PC-3 (cell line): ENCODE measurements at regions not wholly inside any gene's neighbourhood (a gene's known extent, or its start where the extent isn't known, plus 50 kb on each side); places are given as distances from the start of the nearest gene placed in this dataset.

Source experiments
- ATAC-seq: fragments of 200-7000 bp; cut with Tn5 transposase; 2 replicates; pipeline ENCODE4 v1.9.1; 2020; ENCODE audit warnings: mild to moderate bottlenecking, moderate library complexity
- BruUV-seq: library from RNA; stranded (reverse); fragments of 400-500 nt; replicated peaks from 2 replicates; lab custom pipeline; 2021; lab: Mats Ljungman, UMichigan
- CTCF ChIA-PET: fragments of 300-600 bp; sonication (Branson Sonifier 250); formaldehyde crosslinking; loops from one replicate; lab custom pipeline; 2022; ENCODE audit warnings: antibody characterized with exemption; lab: Charles Lee
- POLR2A ChIA-PET: fragments of 300-600 bp; sonication (Branson Sonifier 250); formaldehyde crosslinking; loops from one replicate; lab custom pipeline; 2022; ENCODE audit warnings: antibody characterized with exemption; ENCODE audit not compliant: unreplicated experiment; lab: Charles Lee
- DNase-seq: peaks from one replicate; pipeline ENCODE4 v3.0.0-alpha.2; 2015
- H2AFZ ChIP-seq: fragments of 300-600 bp; sonication (generic); 2 replicates; pipeline ENCODE4 v1.6.0; 2016; ENCODE audit warnings: antibody characterized with exemption, low read length
- H3F3A ChIP-seq: fragments of 300-600 bp; sonication (generic); one replicate; pipeline ENCODE4 v1.6.0; 2017; ENCODE audit warnings: antibody characterized with exemption, low read length, control low read depth, mild to moderate bottlenecking; ENCODE audit not compliant: unreplicated experiment
- H3K27ac ChIP-seq: fragments of 300-600 bp; sonication (generic); 2 replicates; pipeline ENCODE4 v1.5.1; 2016; ENCODE audit warnings: mild to moderate bottlenecking, low read length
- H3K27me3 ChIP-seq: fragments of 300-600 bp; sonication (generic); 2 replicates; pipeline ENCODE4 v1.6.1; 2016; ENCODE audit warnings: low read length, mixed read lengths
- H3K36me3 ChIP-seq: fragments of 300-600 bp; sonication (generic); 2 replicates; pipeline ENCODE4 v1.6.1; 2016; ENCODE audit warnings: low read depth, mixed run types, low read length, mixed read lengths
- H3K4me1 ChIP-seq: fragments of 300-600 bp; sonication (generic); 2 replicates; pipeline ENCODE4 v1.5.1; 2016; ENCODE audit warnings: low read length; ENCODE audit not compliant: insufficient read depth
- H3K4me2 ChIP-seq: fragments of 300-600 bp; sonication (generic); 2 replicates; pipeline ENCODE4 v1.6.0; 2016; ENCODE audit warnings: low read length
- H3K4me3 ChIP-seq: fragments of 300-600 bp; sonication (generic); 2 replicates; pipeline ENCODE4 v1.5.1; 2016; ENCODE audit warnings: mild to moderate bottlenecking, low read length, mixed read lengths
- H3K79me2 ChIP-seq: fragments of 300-600 bp; sonication (generic); 2 replicates; pipeline ENCODE4 v1.6.1; 2017; ENCODE audit warnings: low read length, mixed read lengths
- H3K9ac ChIP-seq: fragments of 300-600 bp; sonication (generic); 2 replicates; pipeline ENCODE4 v1.6.0; 2016; ENCODE audit warnings: mild to moderate bottlenecking, low read length
- H3K9me2 ChIP-seq: fragments of 300-600 bp; sonication (generic); replicated peaks from 2 replicates; pipeline ENCODE4 v1.6.1; 2016; ENCODE audit warnings: mixed run types, low read length, mixed read lengths
- H3K9me3 ChIP-seq: fragments of 300-600 bp; sonication (generic); 2 replicates; pipeline ENCODE4 v1.6.1; 2016; ENCODE audit warnings: low read length, mixed read lengths
- H4K20me1 ChIP-seq: fragments of 300-600 bp; sonication (generic); 2 replicates; pipeline ENCODE4 v1.6.1; 2016; ENCODE audit warnings: low read length, mixed read lengths
- CTCF ChIP-seq: fragments of 300-600 bp; sonication (generic); conservative IDR thresholded peaks from 2 replicates; pipeline ENCODE4 v1.5.1; 2017; ENCODE audit warnings: antibody characterized with exemption, low read depth, mild to moderate bottlenecking, low read length
- EZH2 ChIP-seq: fragments of 300-600 bp; sonication (generic); IDR thresholded peaks from one replicate; pipeline ENCODE4 v1.6.1; 2017; ENCODE audit warnings: antibody characterized with exemption, mild to moderate bottlenecking, low read length; ENCODE audit not compliant: unreplicated experiment
- EZH2phosphoT487 ChIP-seq: fragments of 300-600 bp; sonication (generic); IDR thresholded peaks from 2 replicates; pipeline ENCODE4 v1.6.1; 2018; ENCODE audit warnings: mild to moderate bottlenecking, antibody characterized with exemption, low read length, borderline replicate concordance
- intact Hi-C: fragments of 100-400 bp; cut with micrococcal nuclease; formaldehyde crosslinking; loops from 2 replicates; pipeline ENCODE4 v1.9.0; 2023

- no TSS peak for BruUV-seq
- no peaks in the 10 kb centered on the region for H3K27me3 ChIP-seq
- intact Hi-C loops, result no loop called here
- ATAC-seq (no peak), DNase-seq (no peak)
- no peak overlapping the region for H3K4me2 ChIP-seq
- no peak overlapping the region for H3K4me3 ChIP-seq
- H3K36me3 ChIP-seq, result no peaks in the 10 kb centered on the region
- no peaks in the 10 kb centered on the region for H3K9me2 ChIP-seq
- H3K9me3 ChIP-seq, result no peaks in the 10 kb centered on the region
- no peaks in the 10 kb centered on the region for H3F3A ChIP-seq
- no peak for TF ChIP-seq CTCF
- TF ChIP-seq EZH2phosphoT487, result no peak
- no peaks in the 10 kb centered on the region for H3K79me2 ChIP-seq
- no peaks in the 10 kb centered on the region for H4K20me1 ChIP-seq
- no peak overlapping the region for H3K27ac ChIP-seq
- ChIA-PET CTCF (no interaction called here), POLR2A (no interaction called here)
- H2AFZ ChIP-seq, result no peak overlapping the region
- H3K4me1 ChIP-seq, result no peaks in the 10 kb centered on the region
- H3K9ac ChIP-seq, result no peak overlapping the region
Measured at GRCh38 chr1:69438056-69438795, 129.5 kb upstream of the LRRC7 start.

DNA sequence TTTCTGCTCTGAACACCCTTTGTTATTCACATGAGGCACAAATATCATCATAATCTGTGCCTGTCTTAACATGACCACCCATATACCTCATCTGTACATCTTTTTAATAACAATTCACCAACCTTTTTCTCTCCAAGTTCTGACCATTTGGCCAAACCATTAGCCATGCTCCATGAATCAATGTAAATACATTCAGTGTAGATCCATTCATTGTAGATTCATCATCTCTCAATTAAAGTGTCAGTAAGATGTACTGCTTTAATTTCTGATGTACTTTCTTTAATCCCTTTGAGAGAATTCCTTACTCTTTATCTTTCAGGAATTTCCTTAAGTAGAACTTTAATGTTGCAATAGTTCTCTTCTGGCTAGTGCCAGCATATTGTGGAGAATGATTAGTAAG lies 126.2 kb upstream of the LRRC7 start:
- Histone ChIP-seq H3K27ac (no peak overlapping the region), H3K4me2 (no peak overlapping the region), H3F3A (no peaks in the 10 kb centered on the region), H3K36me3 (no peaks in the 10 kb centered on the region), H3K9me3 (no peaks in the 10 kb centered on the region), H3K79me2 (no peaks in the 10 kb centered on the region), H4K20me1 (no peaks in the 10 kb centered on the region), H3K4me1 (no peaks in the 10 kb centered on the region), H3K27me3 (no peaks in the 10 kb centered on the region), H2AFZ (no peak overlapping the region), H3K9me2 (no peaks in the 10 kb centered on the region), H3K4me3 (no peak overlapping the region), H3K9ac (no peak overlapping the region)
- ChIA-PET POLR2A (no interaction called here), CTCF (no interaction called here)
- BruUV-seq, result no TSS peak
- ATAC-seq, result no peak
- no peak for DNase-seq
- intact Hi-C loops, result no loop called here
- TF ChIP-seq EZH2, result no peak
- no peak for TF ChIP-seq EZH2phosphoT487
- no peak for TF ChIP-seq CTCF

DNA sequence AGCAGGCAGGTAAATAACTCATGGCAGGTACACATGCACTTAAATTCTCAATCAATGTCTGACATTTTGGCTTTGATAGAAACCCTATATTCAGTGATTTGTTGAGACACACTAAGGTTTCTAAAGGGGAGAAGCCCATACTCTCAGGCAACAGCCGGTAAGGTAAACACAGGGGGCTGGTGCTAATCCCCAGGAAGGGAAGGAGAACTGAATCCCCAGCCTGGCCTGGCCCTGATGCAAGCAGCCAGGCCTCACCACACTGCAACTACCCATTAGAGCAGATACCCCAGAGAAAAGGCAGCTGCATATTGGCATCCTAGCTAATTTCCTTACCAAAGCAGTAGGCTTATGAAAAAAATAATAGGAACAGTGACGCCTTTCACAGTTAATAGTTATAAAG lies 116.5 kb upstream of the LRRC7 start:
- CTCF ChIA-PET, result no interaction called here
- no peak for ATAC-seq
- BruUV-seq, result no TSS peak

More for the DNA sequence above, 116.5 kb upstream of the LRRC7 start:
- no peaks in the 10 kb centered on the region for H3K9me2 ChIP-seq
- DNase-seq, result no peak
- H3K27me3 ChIP-seq, result 0 out of 2 replicates have a peak, but pooled peaks cover 4% of the 10 kb centered on the region
- H3K27ac ChIP-seq, result no peak overlapping the region
- intact Hi-C loops, result no loop called here
- POLR2A ChIA-PET, result no interaction called here
- H4K20me1 ChIP-seq, result no peaks in the 10 kb centered on the region
- no peak overlapping the region for H3K4me2 ChIP-seq
- no peak overlapping the region for H3K4me3 ChIP-seq
- no peaks in the 10 kb centered on the region for H3F3A ChIP-seq
- H3K4me1 ChIP-seq, result no peaks in the 10 kb centered on the region
- H3K9me3 ChIP-seq, result 0 out of 2 replicates have a peak, but pooled peaks cover 2% of the 10 kb centered on the region
- no peaks in the 10 kb centered on the region for H3K79me2 ChIP-seq
- H3K9ac ChIP-seq, result no peak overlapping the region
- TF ChIP-seq CTCF (no peak), EZH2phosphoT487 (no peak), EZH2 (no peak)
- no peak overlapping the region for H2AFZ ChIP-seq
- H3K36me3 ChIP-seq, result no peaks in the 10 kb centered on the region
